OCI-LY7 (cell line): ENCODE measurements at regions not wholly inside any gene's neighbourhood (a gene's known extent, or its start where the extent isn't known, plus 50 kb on each side); places are given as distances from the start of the nearest gene placed in this dataset.

ENCODE experiments used
- BruUV-seq: library from RNA; stranded (reverse); fragments of 400-500 nt; replicated peaks from 2 replicates; lab custom pipeline; 2021; lab: Mats Ljungman, UMichigan
- CTCF ChIA-PET: fragments of 300-600 bp; sonication (Branson Sonifier 250); formaldehyde crosslinking; loops from one replicate; lab custom pipeline; 2022; ENCODE audit warnings: antibody characterized with exemption; ENCODE audit not compliant: unreplicated experiment; lab: Charles Lee
- POLR2A ChIA-PET: fragments of 300-600 bp; sonication (Branson Sonifier 250); formaldehyde crosslinking; loops from one replicate; lab custom pipeline; 2022; ENCODE audit warnings: antibody characterized with exemption; lab: Charles Lee
- DNase-seq: peaks from one replicate; pipeline ENCODE4 v3.0.0-alpha.2; 2015; ENCODE audit warnings: low spot score
- H2AFZ ChIP-seq: fragments of 200-600 bp; sonication (generic), shearing (Covaris generic); 2 replicates; pipeline ENCODE4 v1.6.1; 2014; ENCODE audit warnings: mild to moderate bottlenecking, antibody characterized with exemption, low read length, moderate library complexity
- H3K27ac ChIP-seq: fragments of 200-600 bp; sonication (generic); 2 replicates; pipeline ENCODE4 v1.5.1; 2014; ENCODE audit warnings: mixed run types, low read depth, mild to moderate bottlenecking, moderate library complexity, low read length, inconsistent platforms; ENCODE audit not compliant: poor library complexity, severe bottlenecking
- H3K36me3 ChIP-seq: fragments of 200-600 bp; sonication (generic); 2 replicates; pipeline ENCODE4 v1.6.1; 2014; ENCODE audit warnings: mild to moderate bottlenecking, antibody characterized with exemption, low read length, moderate library complexity, mixed read lengths; ENCODE audit not compliant: insufficient read depth
- H3K4me1 ChIP-seq: fragments of 200-600 bp; sonication (generic); 2 replicates; pipeline ENCODE4 v1.5.1; 2014; ENCODE audit warnings: mild to moderate bottlenecking, low read length; ENCODE audit not compliant: insufficient read depth, poor library complexity, severe bottlenecking
- H3K4me2 ChIP-seq: fragments of 200-600 bp; sonication (generic); 2 replicates; pipeline ENCODE4 v1.6.1; 2014; ENCODE audit warnings: mild to moderate bottlenecking, low read length
- H3K4me3 ChIP-seq: fragments of 200-600 bp; sonication (generic); 2 replicates; pipeline ENCODE4 v1.5.1; 2014; ENCODE audit warnings: mild to moderate bottlenecking, low read depth, low read length; ENCODE audit not compliant: poor library complexity, severe bottlenecking
- H3K79me2 ChIP-seq: fragments of 200-600 bp; sonication (generic); 2 replicates; pipeline ENCODE4 v1.6.1; 2016; ENCODE audit warnings: low read depth, mild to moderate bottlenecking, low read length, moderate library complexity, mixed read lengths; ENCODE audit not compliant: insufficient read depth
- H3K9me2 ChIP-seq: fragments of 200-600 bp; sonication (generic); 2 replicates; pipeline ENCODE4 v1.6.1; 2016; ENCODE audit warnings: mild to moderate bottlenecking, low read length, mixed read lengths; ENCODE audit not compliant: insufficient read depth
- H3K9me3 ChIP-seq: fragments of 200-600 bp; sonication (generic); 2 replicates; pipeline ENCODE4 v1.6.1; 2014; ENCODE audit warnings: mild to moderate bottlenecking, mixed run types, low read length, mixed read lengths
- H4K20me1 ChIP-seq: fragments of 200-600 bp; sonication (generic); 2 replicates; pipeline ENCODE4 v1.6.1; 2014; ENCODE audit warnings: mild to moderate bottlenecking, antibody characterized with exemption, low read length, moderate library complexity, mixed read lengths; ENCODE audit not compliant: insufficient read depth
- CTCF ChIP-seq: fragments of 200-600 bp; sonication (generic); conservative IDR thresholded peaks from 2 replicates; pipeline ENCODE4 v1.5.1; 2014; ENCODE audit warnings: mild to moderate bottlenecking, antibody characterized with exemption, low read length, moderate library complexity, mixed read lengths
- EZH2phosphoT487 ChIP-seq: fragments of 200-600 bp; sonication (generic); IDR thresholded peaks from 2 replicates; pipeline ENCODE4 v1.6.1; 2018; ENCODE audit warnings: low read depth, borderline replicate concordance, mild to moderate bottlenecking, mixed run types, antibody characterized with exemption, low read length, moderate library complexity, mixed read lengths
- intact Hi-C: fragments of 100-400 bp; cut with micrococcal nuclease; formaldehyde crosslinking; loops from one replicate; pipeline ENCODE4 v1.10.0; 2022; ENCODE audit not compliant: unreplicated experiment

GRCh38 chr4:120329386-120329785 is 262.7 kb upstream of the MAD2L1 start:
- Histone ChIP-seq H3K4me2 (no peak overlapping the region), H4K20me1 (no peaks in the 10 kb centered on the region), H2AFZ (no peak overlapping the region), H3K79me2 (no peaks in the 10 kb centered on the region), H3K9me2 (no peaks in the 10 kb centered on the region), H3K4me1 (no peaks in the 10 kb centered on the region), H3K27ac (no peak overlapping the region), H3K9me3 (no peaks in the 10 kb centered on the region), H3K4me3 (no peak overlapping the region), H3K36me3 (no peaks in the 10 kb centered on the region)
- TF ChIP-seq EZH2phosphoT487 (no peak), CTCF (no peak)
- CTCF ChIA-PET = no interaction called here
- DNase-seq = no peak
- intact Hi-C loops = no loop called here
- no TSS peak for BruUV-seq
- POLR2A ChIA-PET = no interaction called here

GRCh38 chr4:120327276-120327675 is 260.6 kb upstream of the MAD2L1 start:
- H3K79me2 ChIP-seq = no peaks in the 10 kb centered on the region
- H3K9me3 ChIP-seq = no peaks in the 10 kb centered on the region
- no peak overlapping the region for H3K4me2 ChIP-seq
- no peak for DNase-seq
- no peaks in the 10 kb centered on the region for H3K9me2 ChIP-seq
- BruUV-seq = no TSS peak
- intact Hi-C loops = no loop called here
- no peaks in the 10 kb centered on the region for H3K36me3 ChIP-seq
- H3K4me1 ChIP-seq = no peaks in the 10 kb centered on the region
- H4K20me1 ChIP-seq = no peaks in the 10 kb centered on the region
- ChIA-PET CTCF (no interaction called here), POLR2A (no interaction called here)
- H3K4me3 ChIP-seq = no peak overlapping the region
- no peak overlapping the region for H3K27ac ChIP-seq
- no peak overlapping the region for H2AFZ ChIP-seq
- no peak for TF ChIP-seq CTCF
- no peak for TF ChIP-seq EZH2phosphoT487

GRCh38 chr4:120319046-120319767 is 252.6 kb upstream of the MAD2L1 start:
- H3K79me2 ChIP-seq = no peaks in the 10 kb centered on the region
- H3K4me1 ChIP-seq = no peaks in the 10 kb centered on the region
- no peak overlapping the region for H3K4me2 ChIP-seq
- no peak overlapping the region for H2AFZ ChIP-seq
- H3K36me3 ChIP-seq = no peaks in the 10 kb centered on the region
- no TSS peak for BruUV-seq
- no peaks in the 10 kb centered on the region for H3K9me2 ChIP-seq
- H3K4me3 ChIP-seq = no peak overlapping the region
- no peaks in the 10 kb centered on the region for H4K20me1 ChIP-seq
- ChIA-PET CTCF (no interaction called here), POLR2A (interaction anchor here (0.5 kb wide), 1 partner anchor 1805 kb away, joined by 3 read pairs; no protein-coding TSS in a partner anchor)
- no peak overlapping the region for H3K27ac ChIP-seq
- no peaks in the 10 kb centered on the region for H3K9me3 ChIP-seq
- intact Hi-C loops = no loop called here
- TF ChIP-seq EZH2phosphoT487 (no peak), CTCF (no peak)
- no peak for DNase-seq
